Parathyroid adenoma (tissue), 2 donors: ENCODE measurements at regions not wholly inside any gene's neighbourhood (a gene's known extent, or its start where the extent isn't known, plus 50 kb on each side); places are given as distances from the start of the nearest gene placed in this dataset.

Experiments
- H2AFZ ChIP-seq: fragments of 300-600 bp; sonication (generic); one replicate; pipeline ENCODE4 v1.7.0; 2017; ENCODE audit warnings: antibody characterized with exemption, mild to moderate bottlenecking
- H3K27ac ChIP-seq: fragments of 300-600 bp; sonication (generic); one replicate; pipeline ENCODE4 v1.7.0; 2017
- H3K27me3 ChIP-seq: fragments of 300-600 bp; sonication (generic); one replicate; pipeline ENCODE4 v1.7.0; 2017; ENCODE audit warnings: low read length; ENCODE audit not compliant: control insufficient read depth, insufficient read depth
- H3K36me3 ChIP-seq: fragments of 300-600 bp; sonication (generic); one replicate; pipeline ENCODE4 v1.7.0; 2017; ENCODE audit warnings: low read length; ENCODE audit not compliant: control insufficient read depth, insufficient read depth
- H3K4me1 ChIP-seq: fragments of 300-600 bp; sonication (generic); one replicate; pipeline ENCODE4 v1.7.0; 2017; ENCODE audit warnings: control low read depth
- H3K4me2 ChIP-seq: fragments of 300-600 bp; sonication (generic); one replicate; pipeline ENCODE4 v1.7.0; 2017; ENCODE audit warnings: low read length
- H3K4me3 ChIP-seq: fragments of 300-600 bp; sonication (generic); one replicate; pipeline ENCODE4 v1.7.0; 2017; ENCODE audit warnings: low read depth, low read length
- H3K79me2 ChIP-seq: fragments of 300-600 bp; sonication (generic); one replicate; pipeline ENCODE4 v1.7.0; 2017; ENCODE audit warnings: control low read depth
- H3K9ac ChIP-seq: fragments of 300-600 bp; sonication (generic); one replicate; pipeline ENCODE4 v1.7.0; 2017; ENCODE audit warnings: mild to moderate bottlenecking
- H3K9me3 ChIP-seq: fragments of 300-600 bp; sonication (generic); one replicate; pipeline ENCODE4 v1.7.0; 2017; ENCODE audit warnings: low read length; ENCODE audit not compliant: control insufficient read depth
- CTCF ChIP-seq: fragments of 300-600 bp; sonication (generic); IDR thresholded peaks from one replicate; pipeline ENCODE4 v1.7.0; 2017; ENCODE audit warnings: antibody characterized with exemption, mild to moderate bottlenecking
- donor health status: primary hyperparathyroidism.

GRCh38 chr10:52633266-52633665 lies 139.3 kb downstream of the MBL2 start:
- Histone ChIP-seq H3K4me3 (no peak overlapping the region), H3K79me2 (no peaks in the 10 kb centered on the region), H3K27ac (no peak overlapping the region), H3K27me3 (no peaks in the 10 kb centered on the region), H2AFZ (no peak overlapping the region), H3K9ac (no peak overlapping the region), H3K4me2 (no peak overlapping the region), H3K9me3 (no peaks in the 10 kb centered on the region), H3K36me3 (no peaks in the 10 kb centered on the region), H3K4me1 (no peaks in the 10 kb centered on the region)
- TF ChIP-seq CTCF, result no peak

- Histone ChIP-seq H3K27me3 (no peaks in the 10 kb centered on the region), H3K9ac (no peak overlapping the region), H3K9me3 (no peaks in the 10 kb centered on the region), H3K4me3 (no peak overlapping the region), H2AFZ (no peak overlapping the region), H3K79me2 (no peaks in the 10 kb centered on the region), H3K36me3 (no peaks in the 10 kb centered on the region), H3K4me1 (no peaks in the 10 kb centered on the region), H3K27ac (no peak overlapping the region), H3K4me2 (no peak overlapping the region)
- no peak for TF ChIP-seq CTCF
Measured at GRCh38 chr10:52635651-52636050, 136.9 kb downstream of the MBL2 start.

- Histone ChIP-seq H3K4me1 (no peaks in the 10 kb centered on the region), H2AFZ (no peak overlapping the region), H3K4me3 (no peak overlapping the region), H3K27me3 (no peaks in the 10 kb centered on the region), H3K9ac (no peak overlapping the region), H3K4me2 (no peak overlapping the region), H3K9me3 (no peaks in the 10 kb centered on the region), H3K27ac (no peak overlapping the region), H3K79me2 (no peaks in the 10 kb centered on the region), H3K36me3 (no peaks in the 10 kb centered on the region)
- no peak for TF ChIP-seq CTCF
Measured at GRCh38 chr10:52636874-52637273, 135.7 kb downstream of the MBL2 start.

DNA sequence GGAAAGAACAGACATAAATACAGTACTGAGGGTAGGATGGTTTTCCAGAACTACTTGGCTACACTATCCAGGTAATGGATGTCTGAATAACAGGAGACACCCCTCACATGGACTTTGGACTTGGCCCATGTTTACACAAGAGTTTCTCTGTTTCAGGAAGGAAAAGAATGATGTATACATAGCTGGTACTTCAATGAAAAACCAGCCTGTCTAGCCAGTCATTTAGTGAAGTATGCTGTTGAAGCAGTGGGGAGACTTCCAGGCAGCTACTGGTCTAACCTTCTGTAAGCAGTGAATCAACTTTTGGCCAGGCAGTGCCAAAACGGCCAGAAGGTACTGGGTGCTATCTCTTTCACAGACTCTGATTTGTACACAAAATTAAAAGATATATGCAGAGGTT lies 135.0 kb downstream of the MBL2 start:
- no peak for TF ChIP-seq CTCF
- Histone ChIP-seq H3K27me3 (no peaks in the 10 kb centered on the region), H3K4me3 (no peak overlapping the region)

GRCh38 chr10:52639652-52640051 lies 132.9 kb downstream of the MBL2 start:
- no peak overlapping the region for H3K4me2 ChIP-seq
- H3K36me3 ChIP-seq, result no peaks in the 10 kb centered on the region
- no peak overlapping the region for H3K27ac ChIP-seq
- TF ChIP-seq CTCF, result no peak
- no peaks in the 10 kb centered on the region for H3K9me3 ChIP-seq
- no peak overlapping the region for H3K4me3 ChIP-seq
- no peaks in the 10 kb centered on the region for H3K79me2 ChIP-seq
- H3K9ac ChIP-seq, result no peak overlapping the region
- no peaks in the 10 kb centered on the region for H3K4me1 ChIP-seq
- H2AFZ ChIP-seq, result no peak overlapping the region
- no peaks in the 10 kb centered on the region for H3K27me3 ChIP-seq

More for the DNA sequence above, 135.0 kb downstream of the MBL2 start:
- no peaks in the 10 kb centered on the region for H3K36me3 ChIP-seq
- no peaks in the 10 kb centered on the region for H3K79me2 ChIP-seq
- H3K4me1 ChIP-seq, result no peaks in the 10 kb centered on the region
- no peak overlapping the region for H3K4me2 ChIP-seq
- no peak overlapping the region for H3K9ac ChIP-seq
- no peak overlapping the region for H3K27ac ChIP-seq
- no peaks in the 10 kb centered on the region for H3K9me3 ChIP-seq
- H2AFZ ChIP-seq, result no peak overlapping the region
